Fibroblast of skin of right quadriceps (primary cell): ENCODE measurements at regions not wholly inside any gene's neighbourhood (a gene's known extent, or its start where the extent isn't known, plus 50 kb on each side); places are given as distances from the start of the nearest gene placed in this dataset.

Source experiments
- DNase-seq: peaks from one replicate; pipeline ENCODE4 v3.0.0-alpha.2; 2013

- DNase-seq = no peak
Measured at GRCh38 chr2:121972203-121972602, 216.8 kb downstream of the TSN start.

DNA sequence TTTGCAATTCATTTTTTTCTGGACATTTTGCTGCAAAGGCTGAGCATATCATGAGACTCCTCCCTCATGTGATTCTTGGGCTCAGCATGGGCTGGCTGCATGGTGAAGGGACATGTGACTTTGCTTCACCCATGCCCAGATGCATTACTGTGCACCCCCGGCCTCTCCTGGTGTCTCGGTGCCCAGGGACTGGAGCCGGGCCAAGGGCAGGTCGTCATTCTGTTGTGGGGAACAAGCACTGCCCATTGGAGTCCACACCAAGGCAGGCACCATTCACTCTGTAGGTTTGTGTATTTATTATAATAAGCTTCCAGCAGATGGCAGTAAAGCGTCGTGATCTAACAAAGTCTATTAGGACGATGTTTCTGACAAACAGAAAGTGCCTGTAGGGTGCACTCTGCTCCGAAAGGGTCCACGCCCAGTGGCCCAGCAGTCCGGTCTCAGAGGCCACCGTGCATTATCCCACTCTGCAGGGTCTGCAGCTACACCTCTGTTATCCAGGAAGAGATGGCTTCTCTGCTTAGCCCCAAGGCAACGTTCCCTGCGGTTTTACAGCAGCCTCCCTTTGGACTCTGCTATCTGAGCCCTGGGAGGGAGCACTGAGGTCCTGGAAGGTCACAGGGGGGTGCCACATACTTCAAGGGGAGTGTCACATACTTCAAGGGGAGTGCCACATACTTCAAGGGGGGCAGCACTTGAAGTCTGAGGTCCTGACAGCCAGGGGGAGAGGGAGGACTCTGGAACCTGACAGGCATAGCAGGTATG lies 219.6 kb downstream of the TSN start:
- peak; percentile 69 for DNase-seq

DNA sequence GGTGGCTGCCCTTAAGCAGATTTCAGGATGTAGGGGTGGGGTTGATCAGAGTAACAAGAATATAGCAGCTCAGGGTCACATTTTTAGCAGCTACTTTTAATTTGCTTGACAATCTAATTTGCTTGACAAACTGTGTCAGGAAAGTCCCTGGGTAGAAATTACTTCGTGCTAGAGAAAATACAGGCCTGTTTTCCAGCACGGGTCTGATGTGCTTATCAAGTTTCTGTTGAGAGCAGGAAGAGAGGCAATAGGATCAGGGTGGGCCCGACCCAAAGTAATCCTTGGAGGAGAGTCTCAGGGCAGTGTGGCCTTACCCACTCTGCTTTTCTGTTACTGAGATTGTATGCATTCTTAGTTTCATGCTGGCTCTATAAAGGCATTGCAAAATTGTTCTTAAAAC lies 221.5 kb downstream of the TSN start:
- DNase-seq = no peak

GRCh38 chr2:121977326-121977725 lies 221.9 kb downstream of the TSN start:
- DNase-seq = no peak

- DNase-seq = no peak
Measured at GRCh38 chr2:121992700-121993099, 237.2 kb downstream of the TSN start.

- no peak for DNase-seq
Measured at GRCh38 chr2:121993682-121994081, 238.2 kb downstream of the TSN start.

- no peak for DNase-seq
Measured at GRCh38 chr2:121994238-121995206, 239.1 kb downstream of the TSN start.

- DNase-seq = no peak
Measured at GRCh38 chr2:121998751-121999150, 243.3 kb downstream of the TSN start.

- DNase-seq = peak; percentile 37
Measured at GRCh38 chr2:121999264-121999663, 243.8 kb downstream of the TSN start.

- DNase-seq = no peak
Measured at GRCh38 chr2:122000556-122001340, 245.3 kb downstream of the TSN start.

DNA sequence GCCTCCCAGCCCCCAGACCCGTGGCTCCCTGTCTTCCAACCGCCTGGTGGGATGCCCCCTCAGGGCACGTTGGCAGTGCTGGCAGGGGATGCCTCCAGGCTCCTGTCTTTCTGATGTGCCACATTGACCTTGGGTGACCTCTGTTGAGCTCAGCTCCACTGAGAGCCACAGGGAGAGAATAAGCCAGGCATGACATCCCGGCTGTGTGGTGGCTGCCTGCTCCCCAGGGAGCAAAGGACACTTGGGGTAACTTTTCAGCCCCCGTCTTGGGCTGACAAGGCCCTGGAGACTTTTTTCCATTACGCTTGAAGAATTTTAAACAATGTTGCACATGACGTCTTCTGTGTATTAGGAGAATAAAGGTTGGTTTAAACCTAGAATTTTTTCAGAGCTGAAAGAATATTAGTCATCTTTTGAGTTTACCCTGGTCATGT lies 246.0 kb downstream of the TSN start:
- DNase-seq = no peak

DNA sequence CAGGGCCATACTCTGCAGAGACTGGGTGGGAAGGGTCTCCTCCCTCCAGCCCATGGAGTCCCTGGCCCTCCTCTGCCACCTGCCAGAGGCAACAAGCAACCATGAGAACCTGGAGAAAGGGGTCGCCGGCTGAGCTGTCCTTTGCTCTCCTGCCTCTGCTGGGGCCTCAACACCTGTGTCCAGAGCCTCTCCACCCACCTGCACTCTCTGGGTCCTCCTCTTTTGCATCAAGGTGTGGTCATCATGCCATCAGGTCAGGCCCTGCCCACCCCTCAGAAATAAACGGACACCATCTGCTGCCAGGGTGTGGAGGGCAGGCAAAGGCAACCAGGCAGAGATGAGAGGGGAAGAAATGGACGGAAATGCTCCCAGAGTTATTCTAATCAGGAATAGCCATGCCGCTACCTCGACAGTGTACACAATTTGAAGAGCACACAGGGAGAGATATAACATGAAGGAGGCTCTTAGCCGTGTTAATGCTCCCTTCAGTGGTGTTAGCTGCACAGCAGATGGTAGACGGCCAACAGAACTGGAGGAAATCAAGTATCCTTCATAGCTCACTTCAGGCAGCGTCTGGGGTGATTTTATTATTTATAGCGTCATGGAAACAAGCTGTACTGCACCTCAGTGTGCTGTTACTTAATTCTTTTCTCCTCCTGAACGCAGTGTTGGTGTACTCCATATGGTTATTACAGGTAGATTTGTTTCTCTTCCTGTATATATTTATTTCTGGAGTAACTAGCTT lies 247.9 kb downstream of the TSN start:
- no peak for DNase-seq

GRCh38 chr2:122007126-122007525 lies 251.7 kb downstream of the TSN start:
- DNase-seq = no peak

GRCh38 chr2:122007577-122007976 lies 252.1 kb downstream of the TSN start:
- DNase-seq = no peak

DNA sequence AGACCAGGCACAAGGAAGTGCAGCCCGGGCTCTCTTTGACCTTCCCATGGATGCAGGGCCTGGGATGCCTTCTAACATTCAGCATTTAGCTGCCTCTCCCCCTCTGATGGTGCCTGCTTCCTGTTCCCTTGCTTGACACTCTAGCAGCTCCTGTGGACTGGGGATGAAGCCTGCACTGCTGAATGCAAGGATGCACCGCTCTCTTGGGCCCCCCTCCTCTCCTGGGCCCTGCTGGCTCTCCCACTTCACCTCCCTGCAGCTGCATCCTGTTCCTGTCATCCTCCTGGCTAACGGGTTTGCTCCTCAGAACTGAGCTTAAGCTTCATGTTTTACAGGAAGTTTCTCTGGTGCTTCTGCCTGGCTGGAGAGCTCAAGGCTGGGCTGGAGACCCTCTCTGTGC lies 254.1 kb downstream of the TSN start:
- no peak for DNase-seq

GRCh38 chr2:122011493-122012270 lies 256.2 kb downstream of the TSN start:
- peak; percentile 6 for DNase-seq

GRCh38 chr2:122018736-122019135 lies 263.3 kb downstream of the TSN start:
- DNase-seq = no peak

GRCh38 chr2:122019724-122020123 lies 264.3 kb downstream of the TSN start:
- no peak for DNase-seq

- DNase-seq = no peak
Measured at GRCh38 chr2:122020377-122020776, 264.9 kb downstream of the TSN start.

GRCh38 chr2:122021941-122022340 lies 266.5 kb downstream of the TSN start:
- no peak for DNase-seq

DNA sequence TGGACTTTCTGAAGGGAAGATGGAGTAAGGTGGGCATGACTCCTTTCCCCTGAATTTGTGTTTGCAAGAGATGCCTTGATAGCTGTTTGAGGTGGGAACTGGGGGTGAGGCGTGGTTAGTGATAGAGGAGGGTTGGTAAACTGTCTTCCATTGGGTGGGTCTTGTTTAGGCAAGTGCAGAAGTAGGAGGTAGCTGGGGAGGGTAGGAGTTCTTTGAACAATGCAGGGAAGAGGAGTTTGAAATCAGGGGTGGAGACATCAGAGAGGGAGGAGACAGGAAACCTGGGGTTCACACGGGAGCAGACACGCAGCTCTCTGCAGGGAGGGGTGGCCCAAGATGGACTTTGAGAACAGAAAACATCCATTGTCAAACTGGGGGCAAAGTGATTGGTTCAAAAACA lies 267.1 kb downstream of the TSN start:
- DNase-seq = no peak
